Mesendoderm (in vitro differentiated cells): ENCODE measurements at regions not wholly inside any gene's neighbourhood (a gene's known extent, or its start where the extent isn't known, plus 50 kb on each side); places are given as distances from the start of the nearest gene placed in this dataset.

ENCODE experiments used
- DNase-seq: peaks from one replicate; pipeline ENCODE4 v3.0.0; 2013
- H2AK5ac ChIP-seq: 2 replicates; pipeline ENCODE4 v1.6.1; 2013; ENCODE audit warnings: low read length, inconsistent platforms
- H2BK120ac ChIP-seq: 2 replicates; pipeline ENCODE4 v1.6.1; 2013; ENCODE audit warnings: low read depth, mild to moderate bottlenecking, low read length, moderate library complexity, mixed read lengths
- H2BK15ac ChIP-seq: replicated peaks from 2 replicates; pipeline ENCODE4 v1.6.1; 2013; ENCODE audit warnings: low read depth, mild to moderate bottlenecking, moderate library complexity
- H2BK5ac ChIP-seq: 2 replicates; pipeline ENCODE4 v1.6.1; 2013; ENCODE audit warnings: low read length, inconsistent platforms
- H3K18ac ChIP-seq: 2 replicates; pipeline ENCODE4 v1.6.1; 2013; ENCODE audit warnings: mild to moderate bottlenecking, low read length, mixed read lengths
- H3K23ac ChIP-seq: one replicate; pipeline ENCODE4 v1.6.1; 2013; ENCODE audit warnings: low read length
- H3K27ac ChIP-seq: 2 replicates; pipeline ENCODE4 v1.5.1; 2013; ENCODE audit warnings: low read depth, mild to moderate bottlenecking, inconsistent platforms, low read length, moderate library complexity
- H3K27me3 ChIP-seq: 2 replicates; pipeline ENCODE4 v1.6.1; 2013; ENCODE audit warnings: low read length, control low read depth, mild to moderate bottlenecking, inconsistent platforms; ENCODE audit not compliant: insufficient read depth, poor library complexity
- H3K36me3 ChIP-seq: 2 replicates; pipeline ENCODE4 v1.6.1; 2013; ENCODE audit warnings: low read length, inconsistent platforms; ENCODE audit not compliant: control insufficient read depth, insufficient read depth
- H3K4ac ChIP-seq: one replicate; pipeline ENCODE4 v1.6.1; 2013; ENCODE audit warnings: low read depth, mild to moderate bottlenecking, low read length, moderate library complexity
- H3K4me1 ChIP-seq: 2 replicates; pipeline ENCODE4 v1.6.1; 2013; ENCODE audit warnings: low read depth, low read length, inconsistent platforms; ENCODE audit not compliant: control insufficient read depth
- H3K4me2 ChIP-seq: 2 replicates; pipeline ENCODE4 v1.6.1; 2013; ENCODE audit warnings: low read length
- H3K4me3 ChIP-seq: 2 replicates; pipeline ENCODE4 v1.5.1; 2013; ENCODE audit warnings: mild to moderate bottlenecking, low read length
- H3K56ac ChIP-seq: one replicate; pipeline ENCODE4 v1.6.1; 2013; ENCODE audit warnings: low read length
- H3K79me1 ChIP-seq: 2 replicates; pipeline ENCODE4 v1.6.1; 2013; ENCODE audit warnings: low read length, inconsistent platforms
- H3K79me2 ChIP-seq: 2 replicates; pipeline ENCODE4 v1.6.1; 2013; ENCODE audit warnings: mild to moderate bottlenecking, low read length; ENCODE audit not compliant: control insufficient read depth, insufficient read depth
- H3K9ac ChIP-seq: 2 replicates; pipeline ENCODE4 v1.6.1; 2013; ENCODE audit warnings: low read length, inconsistent platforms
- H4K5ac ChIP-seq: one replicate; pipeline ENCODE4 v1.6.1; 2013; ENCODE audit warnings: low read length
- H4K8ac ChIP-seq: one replicate; pipeline ENCODE4 v1.6.1; 2013; ENCODE audit warnings: low read depth, mild to moderate bottlenecking, control low read depth, low read length, moderate library complexity
- WGBS: extraction: QIAGEN DNeasy Blood & Tissue Kit; methylation state at CpG from one replicate; pipeline ENCODE4 v1.1.7; 2013; ENCODE audit warnings: low lambda C conversion rate, missing lambda C conversion rate; ENCODE audit not compliant: insufficient coverage; ENCODE audit errors: extremely low coverage; 5-methylcytosine and 5-hydroxymethylcytosine counted together

DNA sequence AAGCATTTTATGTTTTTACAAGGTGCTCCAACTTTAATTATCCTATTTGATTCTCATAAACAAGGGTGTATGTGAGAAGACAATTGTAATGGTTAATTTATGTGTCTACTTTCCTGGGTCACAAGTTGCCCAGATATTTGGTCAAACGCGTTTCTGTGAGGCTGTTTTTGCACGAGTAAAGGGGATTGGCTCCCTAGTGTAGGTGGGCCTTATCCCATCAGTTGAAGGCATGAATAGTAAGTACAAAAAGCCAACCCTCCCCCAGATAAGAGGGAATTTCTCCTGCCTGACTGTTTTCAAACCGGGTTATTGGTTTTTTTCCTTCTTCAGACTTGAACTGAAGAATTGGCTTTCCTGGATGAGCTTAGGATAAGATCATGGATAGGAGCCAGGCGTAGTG is 224.0 kb upstream of the NCKAP5 start:
- Histone ChIP-seq H3K79me1 (no peaks in the 10 kb centered on the region), H2BK15ac (no peak overlapping the region), H3K4me1 (peaks cover 11% of the 10 kb centered on the region), H4K8ac (no peak overlapping the region), H3K4me2 (no peak overlapping the region), H3K79me2 (no peaks in the 10 kb centered on the region), H4K5ac (no peak overlapping the region), H2BK120ac (no peak overlapping the region), H3K56ac (no peak overlapping the region), H3K4me3 (no peak overlapping the region), H3K27ac (no peak overlapping the region), H2BK5ac (no peak overlapping the region), H3K9ac (no peak overlapping the region), H2AK5ac (no peak overlapping the region), H3K27me3 (no peaks in the 10 kb centered on the region), H3K4ac (no peak overlapping the region), H3K23ac (no peak overlapping the region), H3K18ac (no peak overlapping the region), H3K36me3 (no peaks in the 10 kb centered on the region)
- no CpG with 5 or more reads among the region's 5 CpGs for WGBS
- DNase-seq = no peak

DNA sequence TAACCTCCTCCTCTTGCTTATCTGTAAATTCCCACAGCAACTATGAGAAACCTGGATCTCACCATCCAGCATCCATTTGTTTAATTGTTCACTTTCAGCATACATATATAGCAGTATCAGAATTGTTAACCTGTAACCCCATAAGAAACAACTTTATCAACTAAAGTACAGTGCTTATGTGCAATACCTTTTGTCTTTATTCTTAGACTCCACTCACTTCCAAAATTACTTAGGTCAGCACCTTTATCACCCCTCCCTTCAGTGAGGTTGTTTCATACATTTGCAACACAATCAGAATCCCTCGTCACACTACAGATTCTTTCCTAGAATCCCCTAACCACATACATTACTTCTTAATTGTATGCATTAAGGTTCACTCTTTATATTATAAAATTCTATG is 225.9 kb upstream of the NCKAP5 start:
- WGBS = no CpG with 5 or more reads among the region's 1 CpG
- no peak overlapping the region for H3K23ac ChIP-seq
- H3K18ac ChIP-seq = no peak overlapping the region
- H3K27ac ChIP-seq = no peak overlapping the region
- H3K4me2 ChIP-seq = no peak overlapping the region
- no peaks in the 10 kb centered on the region for H3K36me3 ChIP-seq
- H3K4ac ChIP-seq = no peak overlapping the region
- H3K79me1 ChIP-seq = no peaks in the 10 kb centered on the region
- no peaks in the 10 kb centered on the region for H3K27me3 ChIP-seq
- no peak overlapping the region for H4K8ac ChIP-seq
- DNase-seq = no peak
- no peak overlapping the region for H3K9ac ChIP-seq
- H3K4me1 ChIP-seq = peaks cover 11% of the 10 kb centered on the region
- H2BK5ac ChIP-seq = no peak overlapping the region
- H2BK120ac ChIP-seq = no peak overlapping the region
- no peaks in the 10 kb centered on the region for H3K79me2 ChIP-seq
- no peak overlapping the region for H3K4me3 ChIP-seq
- H4K5ac ChIP-seq = no peak overlapping the region
- H2BK15ac ChIP-seq = no peak overlapping the region
- no peak overlapping the region for H2AK5ac ChIP-seq
- H3K56ac ChIP-seq = no peak overlapping the region

DNA sequence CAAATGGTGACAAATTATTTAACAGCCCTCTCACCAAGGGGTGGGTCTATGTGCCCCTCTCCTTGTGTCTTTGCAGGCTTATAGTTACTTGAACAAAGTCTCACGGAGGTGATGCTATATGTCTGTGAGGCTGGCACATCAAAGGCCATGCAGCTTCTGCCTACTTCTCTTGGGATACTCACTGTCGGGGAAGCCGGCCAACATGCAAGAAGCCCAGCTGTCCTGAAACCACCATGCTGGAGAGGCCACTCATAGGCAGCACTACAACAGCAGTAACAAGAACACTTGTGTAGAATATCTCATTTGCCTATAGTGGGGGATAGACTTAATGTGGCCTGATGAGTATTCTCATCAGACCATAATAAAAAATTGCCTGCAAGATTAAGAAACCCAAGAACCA is 233.7 kb upstream of the NCKAP5 start:
- H3K4ac ChIP-seq = no peak overlapping the region
- no peak overlapping the region for H2BK15ac ChIP-seq
- DNase-seq = no peak
- no peak overlapping the region for H2BK5ac ChIP-seq
- no peaks in the 10 kb centered on the region for H3K36me3 ChIP-seq
- H3K79me2 ChIP-seq = no peaks in the 10 kb centered on the region
- no peak overlapping the region for H3K4me2 ChIP-seq
- H3K4me3 ChIP-seq = no peak overlapping the region
- H4K8ac ChIP-seq = no peak overlapping the region
- WGBS = no CpG with 5 or more reads among the region's 3 CpGs
- no peak overlapping the region for H3K23ac ChIP-seq
- no peaks in the 10 kb centered on the region for H3K27me3 ChIP-seq
- H2AK5ac ChIP-seq = no peak overlapping the region
- no peak overlapping the region for H3K56ac ChIP-seq
- H4K5ac ChIP-seq = no peak overlapping the region
- no peaks in the 10 kb centered on the region for H3K79me1 ChIP-seq
- H3K18ac ChIP-seq = no peak overlapping the region
- H3K27ac ChIP-seq = no peak overlapping the region
- no peak overlapping the region for H2BK120ac ChIP-seq
- H3K9ac ChIP-seq = no peak overlapping the region
- no peaks in the 10 kb centered on the region for H3K4me1 ChIP-seq

DNA sequence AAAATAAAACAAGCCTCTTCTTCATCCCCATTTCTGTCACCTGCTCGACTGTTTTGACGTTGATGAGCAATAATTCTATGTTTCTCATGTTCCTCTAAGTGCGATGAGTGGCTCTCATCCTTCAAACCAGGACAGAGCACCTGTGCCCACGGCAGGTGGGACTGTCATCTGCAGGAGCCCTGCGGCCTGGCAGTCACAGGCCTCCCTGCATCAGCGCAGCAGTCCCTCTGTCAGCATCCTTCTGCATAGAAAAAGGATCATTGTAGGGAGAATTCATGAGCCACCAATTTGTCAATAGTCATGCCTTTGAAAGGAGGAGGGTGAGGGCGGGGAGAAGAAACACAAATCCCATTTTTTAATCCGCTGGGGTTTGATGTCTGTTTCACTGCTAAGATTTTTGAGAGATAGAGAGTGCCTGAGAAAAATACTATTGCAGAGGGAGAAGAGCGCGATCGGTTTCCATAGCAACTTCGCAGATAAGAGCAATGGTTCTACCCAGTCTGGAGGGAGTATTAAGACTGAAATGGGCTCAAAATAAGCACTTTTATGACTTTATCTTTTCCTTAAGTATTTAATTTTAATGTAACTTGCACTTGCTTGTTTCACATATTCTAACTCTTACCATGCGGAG is 234.3 kb upstream of the NCKAP5 start:
- no peak overlapping the region for H2BK5ac ChIP-seq
- no peak overlapping the region for H3K56ac ChIP-seq
- H3K27me3 ChIP-seq = no peaks in the 10 kb centered on the region
- H3K4me3 ChIP-seq = no peak overlapping the region
- no peak overlapping the region for H3K27ac ChIP-seq
- H2BK120ac ChIP-seq = no peak overlapping the region
- no peak overlapping the region for H2AK5ac ChIP-seq
- H3K4ac ChIP-seq = no peak overlapping the region
- WGBS = no CpG with 5 or more reads among the region's 13 CpGs
- H3K23ac ChIP-seq = no peak overlapping the region
- H2BK15ac ChIP-seq = no peak overlapping the region
- no peak overlapping the region for H3K18ac ChIP-seq
- DNase-seq = no peak
- H3K79me1 ChIP-seq = no peaks in the 10 kb centered on the region
- no peak overlapping the region for H4K5ac ChIP-seq
- no peak overlapping the region for H4K8ac ChIP-seq
- no peaks in the 10 kb centered on the region for H3K36me3 ChIP-seq
- H3K9ac ChIP-seq = no peak overlapping the region
- no peaks in the 10 kb centered on the region for H3K4me1 ChIP-seq
- H3K4me2 ChIP-seq = no peak overlapping the region
- no peaks in the 10 kb centered on the region for H3K79me2 ChIP-seq

DNA sequence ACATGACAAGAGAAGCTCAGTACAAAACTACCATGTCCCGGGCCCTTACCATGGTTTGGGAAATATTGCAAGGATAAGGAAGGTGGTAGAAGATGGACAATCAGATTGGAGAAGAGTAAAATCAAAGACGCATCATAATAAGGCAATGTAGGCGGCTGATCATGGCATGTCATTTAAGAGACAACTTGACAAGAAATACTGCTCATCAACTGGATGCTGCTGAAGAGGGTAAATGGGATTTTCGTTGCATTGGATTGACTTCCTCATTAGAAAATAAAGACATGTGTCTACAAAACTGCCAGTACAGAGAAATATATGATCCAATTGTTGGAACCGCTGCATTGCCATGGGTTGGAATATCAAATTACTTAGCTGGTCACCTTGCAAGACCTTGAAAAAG is 238.3 kb upstream of the NCKAP5 start:
- H3K27ac ChIP-seq = no peak overlapping the region
- WGBS = no CpG with 5 or more reads among the region's 5 CpGs
- H2BK15ac ChIP-seq = no peak overlapping the region
- H3K36me3 ChIP-seq = no peaks in the 10 kb centered on the region
- no peaks in the 10 kb centered on the region for H3K27me3 ChIP-seq
- H3K23ac ChIP-seq = no peak overlapping the region
- no peak overlapping the region for H4K5ac ChIP-seq
- no peak overlapping the region for H4K8ac ChIP-seq
- H3K9ac ChIP-seq = no peak overlapping the region
- DNase-seq = no peak
- H3K4me3 ChIP-seq = no peak overlapping the region
- no peaks in the 10 kb centered on the region for H3K79me1 ChIP-seq
- H3K56ac ChIP-seq = no peak overlapping the region
- no peaks in the 10 kb centered on the region for H3K4me1 ChIP-seq
- no peak overlapping the region for H3K4ac ChIP-seq
- H3K79me2 ChIP-seq = no peaks in the 10 kb centered on the region
- no peak overlapping the region for H3K4me2 ChIP-seq
- H2BK5ac ChIP-seq = no peak overlapping the region
- H2AK5ac ChIP-seq = no peak overlapping the region
- no peak overlapping the region for H2BK120ac ChIP-seq
- H3K18ac ChIP-seq = no peak overlapping the region

DNA sequence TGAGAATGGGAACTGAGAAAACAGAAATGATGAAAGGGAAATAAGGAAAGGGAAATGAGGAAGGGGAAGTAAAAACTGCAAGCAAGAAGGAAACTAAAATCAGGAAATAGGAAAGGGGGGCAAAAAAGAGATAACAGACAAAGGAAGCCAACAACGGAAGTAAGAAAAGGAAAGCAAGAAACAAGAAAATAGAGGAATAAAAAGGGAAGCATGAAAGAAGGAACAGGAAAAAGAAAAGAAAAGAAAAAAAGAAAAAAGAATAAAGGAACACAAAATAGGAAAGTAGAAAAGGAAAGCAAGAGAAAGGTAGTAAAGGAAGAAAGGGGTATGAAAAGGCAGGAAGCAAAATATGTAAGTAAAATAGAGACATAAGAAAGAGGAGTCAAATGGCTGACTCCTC is 241.2 kb upstream of the NCKAP5 start:
- no peaks in the 10 kb centered on the region for H3K4me1 ChIP-seq
- DNase-seq = no peak
- H3K79me1 ChIP-seq = no peaks in the 10 kb centered on the region
- no peak overlapping the region for H3K27ac ChIP-seq
- no peak overlapping the region for H2AK5ac ChIP-seq
- no peak overlapping the region for H3K56ac ChIP-seq
- no peak overlapping the region for H2BK15ac ChIP-seq
- H3K36me3 ChIP-seq = no peaks in the 10 kb centered on the region
- no peak overlapping the region for H3K9ac ChIP-seq
- no peak overlapping the region for H3K23ac ChIP-seq
- WGBS = no CpG with 5 or more reads among the region's 1 CpG
- no peaks in the 10 kb centered on the region for H3K79me2 ChIP-seq
- H2BK120ac ChIP-seq = no peak overlapping the region
- no peaks in the 10 kb centered on the region for H3K27me3 ChIP-seq
- no peak overlapping the region for H3K18ac ChIP-seq
- no peak overlapping the region for H4K5ac ChIP-seq
- no peak overlapping the region for H2BK5ac ChIP-seq
- no peak overlapping the region for H3K4ac ChIP-seq
- H3K4me2 ChIP-seq = no peak overlapping the region
- no peak overlapping the region for H4K8ac ChIP-seq
- H3K4me3 ChIP-seq = no peak overlapping the region
